ENCODE measurements at regions not wholly inside any gene's neighbourhood (a gene's known extent, or its start where the extent isn't known, plus 50 kb on each side); places are given as distances from the start of the nearest gene placed in this dataset.

GRCh38 chr3:94985778-94986177 lies 922.9 kb downstream of the NSUN3 start:
- no peak for DNase-seq (ENCODE audit: low read depth in 2 of 2)

- DNase-seq (ENCODE audit: low read depth in 2 of 2): no peak
Measured at GRCh38 chr3:94990952-94991705, 928.3 kb downstream of the NSUN3 start.

- DNase-seq (ENCODE audit: low read depth in 2 of 2): no peak
Measured at GRCh38 chr3:94996743-94997142, 933.9 kb downstream of the NSUN3 start.

- DNase-seq (ENCODE audit: low read depth in 2 of 2): no peak
Measured at GRCh38 chr3:95002438-95003046, 939.7 kb downstream of the NSUN3 start.

GRCh38 chr3:95028688-95029087 lies 965.8 kb downstream of the NSUN3 start:
- DNase-seq (ENCODE audit: low read depth in 2 of 2): no peak

GRCh38 chr3:95029644-95030043 lies 966.8 kb downstream of the NSUN3 start:
- no peak for DNase-seq (ENCODE audit: low read depth in 2 of 2)

GRCh38 chr3:95036526-95037021 lies 973.7 kb downstream of the NSUN3 start:
- DNase-seq (ENCODE audit: low read depth in 2 of 2): no peak

- no peak for DNase-seq (ENCODE audit: low read depth in 2 of 2)
Measured at GRCh38 chr3:95037097-95037496, 974.2 kb downstream of the NSUN3 start.

- no peak for DNase-seq (ENCODE audit: low read depth in 2 of 2)
Measured at GRCh38 chr3:95037927-95038326, 975.1 kb downstream of the NSUN3 start.

- no peak for DNase-seq (ENCODE audit: low read depth in 2 of 2)
Measured at GRCh38 chr3:95044101-95044500, 981.2 kb downstream of the NSUN3 start.

- no peak for DNase-seq (ENCODE audit: low read depth in 2 of 2)
Measured at GRCh38 chr3:95048564-95048963, 985.7 kb downstream of the NSUN3 start.

GRCh38 chr3:95049841-95050240 lies 987.0 kb downstream of the NSUN3 start:
- no peak for DNase-seq (ENCODE audit: low read depth in 2 of 2)

GRCh38 chr3:95055288-95055687 lies 992.4 kb downstream of the NSUN3 start:
- DNase-seq (ENCODE audit: low read depth in 2 of 2): no peak

- DNase-seq (ENCODE audit: low read depth in 2 of 2): no peak
Measured at GRCh38 chr3:95082191-95082590, 1019.3 kb downstream of the NSUN3 start.

GRCh38 chr3:95084738-95085137 lies 1021.9 kb downstream of the NSUN3 start:
- DNase-seq (ENCODE audit: low read depth in 2 of 2): no peak

GRCh38 chr3:95088464-95088863 lies 1025.6 kb downstream of the NSUN3 start:
- DNase-seq (ENCODE audit: low read depth in 2 of 2): no peak

- no peak for DNase-seq (ENCODE audit: low read depth in 2 of 2)
Measured at GRCh38 chr3:95097493-95097892, 1034.6 kb downstream of the NSUN3 start.

GRCh38 chr3:95120921-95121320 lies 1058.1 kb downstream of the NSUN3 start:
- DNase-seq (ENCODE audit: low read depth in 2 of 2): no peak

GRCh38 chr3:95123104-95123503 lies 1060.2 kb downstream of the NSUN3 start:
- DNase-seq (ENCODE audit: low read depth in 2 of 2): no peak

- no peak for DNase-seq (ENCODE audit: low read depth in 2 of 2)
Measured at GRCh38 chr3:95134693-95135413, 1072.0 kb downstream of the NSUN3 start.

GRCh38 chr3:95148107-95148506 lies 1085.2 kb downstream of the NSUN3 start:
- no peak for DNase-seq (ENCODE audit: low read depth in 2 of 2)

- DNase-seq (ENCODE audit: low read depth in 2 of 2): no peak
Measured at GRCh38 chr3:95151590-95151989, 1088.7 kb downstream of the NSUN3 start.

- DNase-seq (ENCODE audit: low read depth in 2 of 2): no peak
Measured at GRCh38 chr3:95154766-95155165, 1091.9 kb downstream of the NSUN3 start.
